GM13976 (cell line): ENCODE measurements at regions not wholly inside any gene's neighbourhood (a gene's known extent, or its start where the extent isn't known, plus 50 kb on each side); places are given as distances from the start of the nearest gene placed in this dataset.

Experiments
- DNase-seq: peaks from one replicate; pipeline ENCODE4 v3.0.0; 2012; ENCODE audit warnings: low spot score
- in situ Hi-C: fragments of 300-500 bp; cut with MboI; formaldehyde crosslinking; loops from one replicate; pipeline ENCODE4 v1.12.0; 2022; ENCODE audit warnings: low sequenced_read_pairs, mixed read lengths, inconsistent platforms; ENCODE audit not compliant: unreplicated experiment
- TF ChIP-seq, protein P1 (sequence below): IDR thresholded peaks from 2 replicates; pipeline ENCODE4 v1.5.1; 2012; ENCODE audit warnings: borderline replicate concordance, mild to moderate bottlenecking; ENCODE audit not compliant: insufficient read depth; ENCODE audit errors: extremely low read depth, missing control alignments, control extremely low read depth

DNA sequence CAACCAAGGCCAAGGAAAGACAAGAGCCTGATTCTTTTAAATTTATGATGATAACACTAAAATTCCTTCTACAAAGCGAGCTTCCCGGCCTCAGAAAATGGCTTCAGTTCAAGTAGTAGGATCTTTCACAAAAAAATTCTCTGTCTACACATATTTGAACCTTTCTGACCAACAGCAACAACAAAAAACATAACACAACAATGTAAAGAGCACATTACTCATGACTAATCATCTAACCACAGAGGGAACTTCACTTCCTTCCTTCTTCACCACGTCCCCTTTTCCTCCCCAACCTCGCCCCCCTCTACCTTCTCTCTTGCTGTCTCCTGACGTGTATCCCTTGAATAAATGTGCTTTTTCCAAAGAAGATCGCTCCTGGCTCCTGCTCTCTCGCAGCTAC, 228.2 kb downstream of the MYLK4 start:
- in situ Hi-C loops = no loop called here
- TF ChIP-seq, protein P1, sequence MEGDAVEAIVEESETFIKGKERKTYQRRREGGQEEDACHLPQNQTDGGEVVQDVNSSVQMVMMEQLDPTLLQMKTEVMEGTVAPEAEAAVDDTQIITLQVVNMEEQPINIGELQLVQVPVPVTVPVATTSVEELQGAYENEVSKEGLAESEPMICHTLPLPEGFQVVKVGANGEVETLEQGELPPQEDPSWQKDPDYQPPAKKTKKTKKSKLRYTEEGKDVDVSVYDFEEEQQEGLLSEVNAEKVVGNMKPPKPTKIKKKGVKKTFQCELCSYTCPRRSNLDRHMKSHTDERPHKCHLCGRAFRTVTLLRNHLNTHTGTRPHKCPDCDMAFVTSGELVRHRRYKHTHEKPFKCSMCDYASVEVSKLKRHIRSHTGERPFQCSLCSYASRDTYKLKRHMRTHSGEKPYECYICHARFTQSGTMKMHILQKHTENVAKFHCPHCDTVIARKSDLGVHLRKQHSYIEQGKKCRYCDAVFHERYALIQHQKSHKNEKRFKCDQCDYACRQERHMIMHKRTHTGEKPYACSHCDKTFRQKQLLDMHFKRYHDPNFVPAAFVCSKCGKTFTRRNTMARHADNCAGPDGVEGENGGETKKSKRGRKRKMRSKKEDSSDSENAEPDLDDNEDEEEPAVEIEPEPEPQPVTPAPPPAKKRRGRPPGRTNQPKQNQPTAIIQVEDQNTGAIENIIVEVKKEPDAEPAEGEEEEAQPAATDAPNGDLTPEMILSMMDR = no peak
- DNase-seq = no peak

DNA sequence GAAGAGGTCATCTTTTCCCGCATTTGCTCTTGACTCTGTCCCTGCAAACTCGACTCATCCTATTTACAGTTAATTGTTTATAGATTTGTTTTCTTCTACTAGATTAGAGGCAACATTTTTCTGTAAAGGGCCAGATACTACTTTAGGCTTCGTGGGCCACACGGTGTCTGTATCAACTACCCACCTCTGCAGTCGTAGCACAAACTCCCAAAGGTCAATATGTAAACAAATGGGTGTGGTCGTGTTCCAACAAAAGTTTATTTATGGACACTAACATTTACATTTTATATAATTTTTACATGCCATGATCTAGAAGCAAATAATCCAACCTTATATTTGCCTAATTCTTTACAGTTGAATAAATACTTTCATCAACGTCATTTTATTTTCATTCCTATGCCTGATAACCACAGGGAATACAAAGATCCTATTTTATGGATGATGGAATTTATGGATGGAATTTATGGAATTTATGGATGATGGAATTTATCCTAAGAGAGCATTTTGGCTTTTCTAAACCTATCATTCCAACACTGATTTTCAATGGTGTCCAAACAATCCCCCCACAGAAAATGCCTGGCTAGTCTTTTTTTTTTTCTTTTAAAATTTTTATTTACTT, 232.8 kb downstream of the MYLK4 start:
- in situ Hi-C loops = no loop called here
- TF ChIP-seq, protein P1 = no peak
- no peak for DNase-seq

DNA sequence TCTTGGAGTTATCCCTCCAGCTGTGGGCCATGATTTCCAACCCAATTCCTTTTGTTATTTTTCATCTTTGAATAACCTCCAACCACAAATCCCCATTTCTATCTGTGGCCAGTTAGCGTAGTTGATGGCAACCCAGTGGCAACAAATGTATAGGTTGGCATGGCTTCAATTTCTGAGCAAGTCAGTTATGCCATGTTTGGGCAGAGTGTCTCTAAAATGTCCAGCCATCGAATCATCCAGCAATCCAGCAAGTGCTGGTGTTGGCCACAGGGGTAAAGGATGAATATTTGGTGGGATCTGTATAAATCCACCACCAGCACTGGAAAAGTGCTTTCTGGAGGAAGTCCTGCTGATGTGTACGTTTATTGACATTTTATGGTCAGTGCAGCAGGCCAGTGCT, 233.3 kb downstream of the MYLK4 start:
- no peak for DNase-seq
- TF ChIP-seq, protein P1 = no peak
- in situ Hi-C loops = no loop called here

DNA sequence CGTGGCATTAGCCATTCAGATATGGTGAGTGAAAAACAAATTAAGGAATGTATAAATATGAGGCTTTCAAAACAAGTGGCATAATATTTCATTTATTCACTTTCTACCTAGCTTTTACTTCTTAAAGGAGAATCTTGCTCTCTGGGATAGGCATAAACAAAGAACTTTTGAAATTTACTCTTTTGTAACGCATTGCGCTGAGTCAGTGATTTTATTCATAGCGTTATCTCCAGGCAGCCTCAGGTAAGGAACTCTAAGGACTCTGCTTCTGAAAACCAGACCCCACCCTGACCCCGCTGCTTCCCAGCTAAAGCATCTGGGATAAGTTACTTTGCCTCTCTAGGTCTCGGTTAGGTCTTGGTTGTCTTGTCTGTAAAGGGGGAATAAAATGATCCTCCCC, 234.7 kb downstream of the MYLK4 start:
- in situ Hi-C loops = no loop called here
- DNase-seq = no peak
- TF ChIP-seq, protein P1 = no peak

DNA sequence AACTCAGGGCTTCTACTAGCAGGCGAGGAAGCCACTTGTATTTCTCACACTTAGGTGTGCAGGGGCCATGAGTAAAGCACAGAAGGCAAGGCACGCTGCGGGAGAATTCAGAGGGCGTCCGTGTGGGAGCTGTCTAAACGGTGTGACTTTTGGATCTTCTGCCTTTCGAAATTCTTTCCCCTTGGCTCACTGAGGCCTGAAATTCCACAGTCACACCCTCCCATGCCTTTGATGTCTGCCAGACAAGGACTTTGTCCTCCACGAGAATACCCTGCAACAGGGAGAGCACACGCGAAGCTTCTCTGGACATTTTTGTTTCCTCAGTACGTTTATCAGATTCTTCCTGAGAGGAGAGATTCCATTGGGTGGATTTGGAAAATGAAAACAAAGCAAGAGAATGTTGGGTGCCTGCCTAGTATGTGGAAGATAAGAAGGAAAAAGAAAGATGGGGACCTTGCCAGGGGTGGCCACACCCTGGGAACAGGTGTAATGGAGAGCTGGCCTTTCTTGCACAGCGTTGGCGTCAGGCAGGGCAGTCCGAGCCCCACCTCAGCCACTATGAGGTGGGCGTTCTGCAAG, 235.7 kb downstream of the MYLK4 start:
- in situ Hi-C loops = no loop called here
- DNase-seq = no peak
- TF ChIP-seq, protein P1 = no peak

DNA sequence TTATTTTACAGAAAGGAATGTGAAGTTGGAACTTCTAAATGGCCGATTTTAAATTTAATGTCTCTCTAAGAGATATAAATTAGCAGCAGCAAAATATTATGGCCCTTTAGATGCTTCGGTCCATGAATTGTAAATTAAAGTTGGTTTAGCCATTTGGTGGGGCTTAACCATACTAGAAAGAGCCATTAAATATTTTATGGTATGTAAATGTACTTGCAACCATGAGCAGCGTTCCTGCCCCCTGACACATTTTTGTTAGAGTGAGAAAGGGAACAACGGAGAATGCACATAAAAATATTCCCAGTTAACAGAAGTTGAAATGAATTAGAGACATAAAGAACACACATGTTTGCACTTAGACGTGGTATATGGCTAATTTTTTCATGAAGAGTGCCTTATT, 237.9 kb downstream of the MYLK4 start:
- in situ Hi-C loops = no loop called here
- TF ChIP-seq, protein P1 = no peak

More for the DNA sequence above, 237.9 kb downstream of the MYLK4 start:
- no peak for DNase-seq
